ENCODE measurements at regions not wholly inside any gene's neighbourhood (a gene's known extent, or its start where the extent isn't known, plus 50 kb on each side); places are given as distances from the start of the nearest gene placed in this dataset.

- Histone ChIP-seq H3K36me3 (ENCODE audit: insufficient read depth, low read length) (no peaks in the 10 kb centered on the region), H2AFZ (ENCODE audit: low read depth, low read length) (peak overlapping the region; percentile 96), H3K4me3 (ENCODE audit: low read length) (peak overlapping the region; percentile 55), H3K27me3 (ENCODE audit: insufficient read depth, low read length) (no peaks in the 10 kb centered on the region), H3K9me3 (ENCODE audit: low read length) (no peaks in the 10 kb centered on the region), H3K4me1 (ENCODE audit: insufficient read depth, low read length) (peaks cover 10% of the 10 kb centered on the region)
Observed at GRCh38 chr18:34159691-34160185, 65.0 kb downstream of the NOL4 start.

- Histone ChIP-seq H3K9me3 (ENCODE audit: low read length) (no peaks in the 10 kb centered on the region), H3K4me3 (ENCODE audit: low read length) (peak overlapping the region; percentile 55), H3K36me3 (ENCODE audit: insufficient read depth, low read length) (no peaks in the 10 kb centered on the region), H3K27me3 (ENCODE audit: insufficient read depth, low read length) (no peaks in the 10 kb centered on the region), H2AFZ (ENCODE audit: low read depth, low read length) (peak overlapping the region; percentile 96), H3K4me1 (ENCODE audit: insufficient read depth, low read length) (peaks cover 10% of the 10 kb centered on the region)
Observed at GRCh38 chr18:34158881-34159690, 65.6 kb downstream of the NOL4 start.

DNA sequence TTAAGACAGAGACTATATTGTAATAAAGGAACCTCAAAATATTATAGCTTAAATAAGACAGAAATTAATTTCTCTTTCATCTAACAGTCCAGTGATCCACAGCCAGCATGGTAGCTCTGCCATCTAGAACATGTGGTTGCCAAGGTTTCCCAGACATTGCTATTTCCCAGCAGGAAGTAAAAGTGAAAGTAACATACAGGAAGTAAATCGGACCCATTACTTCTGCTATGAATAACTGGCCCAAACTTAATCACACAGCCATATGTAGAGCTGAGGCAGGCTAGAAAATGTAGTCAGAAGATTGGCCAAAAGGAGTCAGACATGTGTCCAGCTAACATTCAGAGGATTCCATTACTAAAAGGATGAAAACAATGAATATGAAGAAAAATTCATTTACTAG lies 71.0 kb downstream of the NOL4 start:
- Histone ChIP-seq H3K4me3 (ENCODE audit: low read length) (no peak overlapping the region), H3K27me3 (ENCODE audit: insufficient read depth, low read length) (no peaks in the 10 kb centered on the region), H3K36me3 (ENCODE audit: insufficient read depth, low read length) (no peaks in the 10 kb centered on the region)

DNA sequence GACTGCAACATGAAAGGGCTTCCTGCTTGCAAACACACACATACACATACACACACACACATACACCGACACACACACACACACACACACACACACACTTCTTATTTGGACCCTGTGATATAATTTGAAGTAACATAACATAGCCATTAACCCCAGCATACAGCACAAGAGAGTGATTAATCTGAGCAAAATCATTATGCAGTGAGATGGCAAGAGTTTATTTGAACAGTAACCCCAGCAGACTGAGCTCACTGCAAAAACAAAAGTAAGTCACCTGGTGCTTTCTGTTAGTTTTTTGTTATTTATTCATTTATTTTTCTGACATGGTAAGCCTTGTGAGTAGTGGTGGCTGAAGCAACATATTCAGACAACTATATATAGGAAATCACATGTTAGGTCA lies 93.7 kb downstream of the NOL4 start:
- no peaks in the 10 kb centered on the region for H3K27me3 ChIP-seq (ENCODE audit: insufficient read depth, low read length)
- no peak overlapping the region for H2AFZ ChIP-seq (ENCODE audit: low read depth, low read length)
- H3K4me1 ChIP-seq (ENCODE audit: insufficient read depth, low read length), result peaks cover 3% of the 10 kb centered on the region
- H3K4me3 ChIP-seq (ENCODE audit: low read length), result no peak overlapping the region
- no peaks in the 10 kb centered on the region for H3K9me3 ChIP-seq (ENCODE audit: low read length)
- H3K36me3 ChIP-seq (ENCODE audit: insufficient read depth, low read length), result no peaks in the 10 kb centered on the region

More for the DNA sequence above, 71.0 kb downstream of the NOL4 start:
- H3K9me3 ChIP-seq (ENCODE audit: low read length), result no peaks in the 10 kb centered on the region
- H2AFZ ChIP-seq (ENCODE audit: low read depth, low read length), result no peak overlapping the region
- peaks cover 1% of the 10 kb centered on the region for H3K4me1 ChIP-seq (ENCODE audit: insufficient read depth, low read length)

GRCh38 chr18:34128436-34128835 lies 96.3 kb downstream of the NOL4 start:
- H3K27me3 ChIP-seq (ENCODE audit: insufficient read depth, low read length), result no peaks in the 10 kb centered on the region
- no peaks in the 10 kb centered on the region for H3K9me3 ChIP-seq (ENCODE audit: low read length)
- H2AFZ ChIP-seq (ENCODE audit: low read depth, low read length), result no peak overlapping the region
- peaks cover 3% of the 10 kb centered on the region for H3K4me1 ChIP-seq (ENCODE audit: insufficient read depth, low read length)
- no peak overlapping the region for H3K4me3 ChIP-seq (ENCODE audit: low read length)
- no peaks in the 10 kb centered on the region for H3K36me3 ChIP-seq (ENCODE audit: insufficient read depth, low read length)

- no peaks in the 10 kb centered on the region for H3K27me3 ChIP-seq (ENCODE audit: insufficient read depth, low read length)
- no peaks in the 10 kb centered on the region for H3K9me3 ChIP-seq (ENCODE audit: low read length)
Observed at GRCh38 chr18:34126121-34126520, 98.6 kb downstream of the NOL4 start.

DNA sequence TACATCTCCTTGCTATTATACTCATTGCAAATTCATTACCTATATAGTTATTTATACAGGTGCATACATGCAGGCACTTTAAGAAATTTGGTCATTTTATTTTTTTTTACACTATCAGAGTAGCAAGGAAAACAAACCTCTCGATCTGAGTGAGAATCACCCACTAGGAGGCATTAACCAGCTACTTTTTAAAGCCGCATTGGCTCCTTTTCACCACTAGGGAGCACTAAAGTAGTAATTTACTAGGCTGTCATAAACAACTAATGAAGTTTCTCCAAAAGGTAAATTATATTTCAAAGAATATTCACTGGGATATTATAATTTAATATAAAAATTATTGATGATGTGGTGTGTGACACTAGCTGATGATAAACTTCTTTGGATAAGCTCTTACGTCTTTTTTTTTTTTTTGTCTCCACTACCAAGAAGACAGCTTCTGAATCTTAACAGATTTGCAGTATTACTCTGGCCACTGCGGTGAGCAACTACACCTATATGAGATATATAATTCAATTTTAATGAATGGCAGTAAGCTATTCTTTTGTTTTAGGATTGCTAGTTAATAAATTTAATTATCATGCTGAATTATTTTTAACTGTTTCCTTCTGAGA lies 101.9 kb downstream of the NOL4 start:
- no peak overlapping the region for H3K4me3 ChIP-seq (ENCODE audit: low read length)
- no peaks in the 10 kb centered on the region for H3K4me1 ChIP-seq (ENCODE audit: insufficient read depth, low read length)
- no peaks in the 10 kb centered on the region for H3K36me3 ChIP-seq (ENCODE audit: insufficient read depth, low read length)
- no peaks in the 10 kb centered on the region for H3K27me3 ChIP-seq (ENCODE audit: insufficient read depth, low read length)
- no peaks in the 10 kb centered on the region for H3K9me3 ChIP-seq (ENCODE audit: low read length)
- H2AFZ ChIP-seq (ENCODE audit: low read depth, low read length), result no peak overlapping the region

More at GRCh38 chr18:34126121-34126520, 98.6 kb downstream of the NOL4 start:
- Histone ChIP-seq H3K4me1 (ENCODE audit: insufficient read depth, low read length) (peaks cover 3% of the 10 kb centered on the region), H3K36me3 (ENCODE audit: insufficient read depth, low read length) (no peaks in the 10 kb centered on the region), H3K4me3 (ENCODE audit: low read length) (no peak overlapping the region), H2AFZ (ENCODE audit: low read depth, low read length) (no peak overlapping the region)

- no peak overlapping the region for H3K4me3 ChIP-seq (ENCODE audit: low read length)
- H3K4me1 ChIP-seq (ENCODE audit: insufficient read depth, low read length), result no peaks in the 10 kb centered on the region
- no peaks in the 10 kb centered on the region for H3K27me3 ChIP-seq (ENCODE audit: insufficient read depth, low read length)
- no peaks in the 10 kb centered on the region for H3K9me3 ChIP-seq (ENCODE audit: low read length)
- H3K36me3 ChIP-seq (ENCODE audit: insufficient read depth, low read length), result no peaks in the 10 kb centered on the region
- H2AFZ ChIP-seq (ENCODE audit: low read depth, low read length), result no peak overlapping the region
Observed at GRCh38 chr18:34121200-34121721, 103.5 kb downstream of the NOL4 start.

DNA sequence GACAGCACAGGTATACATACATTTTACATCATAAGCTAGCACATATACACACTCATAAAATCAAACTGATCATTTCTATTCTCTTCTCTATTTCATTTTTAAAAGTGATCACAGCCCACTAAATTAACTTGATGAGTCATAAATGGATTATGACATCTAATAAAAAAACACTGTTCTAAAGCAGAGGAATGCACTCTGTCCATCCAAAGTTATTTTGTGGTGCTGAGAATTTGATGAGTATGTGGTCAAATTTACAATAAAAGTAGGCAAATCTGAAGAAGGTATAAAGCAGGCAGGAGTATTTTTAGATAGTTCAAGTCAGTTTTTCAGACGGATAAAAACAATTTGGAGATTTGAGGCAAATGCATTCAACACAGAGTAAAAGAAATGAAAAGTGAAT lies 104.4 kb downstream of the NOL4 start:
- Histone ChIP-seq H3K36me3 (ENCODE audit: insufficient read depth, low read length) (no peaks in the 10 kb centered on the region), H3K4me3 (ENCODE audit: low read length) (no peak overlapping the region), H2AFZ (ENCODE audit: low read depth, low read length) (no peak overlapping the region), H3K9me3 (ENCODE audit: low read length) (no peaks in the 10 kb centered on the region), H3K27me3 (ENCODE audit: insufficient read depth, low read length) (no peaks in the 10 kb centered on the region), H3K4me1 (ENCODE audit: insufficient read depth, low read length) (no peaks in the 10 kb centered on the region)

DNA sequence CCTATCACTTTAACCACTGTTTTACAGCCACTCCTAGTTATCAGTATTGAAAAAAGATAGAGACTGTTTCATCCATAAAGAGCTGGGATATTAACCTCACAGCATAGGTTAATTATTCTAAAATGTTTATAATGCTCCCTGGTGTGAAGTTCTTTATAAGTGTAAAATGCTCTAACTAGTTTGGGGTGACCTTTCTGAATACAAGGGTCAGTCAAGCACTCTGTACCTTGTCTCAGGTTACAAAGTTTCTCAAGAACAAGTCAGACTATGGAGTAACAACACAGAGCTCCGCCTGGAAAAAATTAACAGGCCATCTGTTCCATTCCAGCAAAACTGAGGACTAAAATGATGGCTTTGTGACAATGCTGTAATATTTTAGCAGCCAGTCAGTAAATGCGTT lies 107.4 kb downstream of the NOL4 start:
- no peak overlapping the region for H2AFZ ChIP-seq (ENCODE audit: low read depth, low read length)
- H3K36me3 ChIP-seq (ENCODE audit: insufficient read depth, low read length), result no peaks in the 10 kb centered on the region
- no peaks in the 10 kb centered on the region for H3K9me3 ChIP-seq (ENCODE audit: low read length)
- H3K4me1 ChIP-seq (ENCODE audit: insufficient read depth, low read length), result no peaks in the 10 kb centered on the region
- H3K4me3 ChIP-seq (ENCODE audit: low read length), result no peak overlapping the region
- H3K27me3 ChIP-seq (ENCODE audit: insufficient read depth, low read length), result no peaks in the 10 kb centered on the region

- Histone ChIP-seq H3K4me1 (ENCODE audit: insufficient read depth, low read length) (no peaks in the 10 kb centered on the region), H3K36me3 (ENCODE audit: insufficient read depth, low read length) (no peaks in the 10 kb centered on the region), H3K27me3 (ENCODE audit: insufficient read depth, low read length) (no peaks in the 10 kb centered on the region), H2AFZ (ENCODE audit: low read depth, low read length) (no peak overlapping the region), H3K9me3 (ENCODE audit: low read length) (no peaks in the 10 kb centered on the region), H3K4me3 (ENCODE audit: low read length) (no peak overlapping the region)
Observed at GRCh38 chr18:34115409-34116081, 109.2 kb downstream of the NOL4 start.

DNA sequence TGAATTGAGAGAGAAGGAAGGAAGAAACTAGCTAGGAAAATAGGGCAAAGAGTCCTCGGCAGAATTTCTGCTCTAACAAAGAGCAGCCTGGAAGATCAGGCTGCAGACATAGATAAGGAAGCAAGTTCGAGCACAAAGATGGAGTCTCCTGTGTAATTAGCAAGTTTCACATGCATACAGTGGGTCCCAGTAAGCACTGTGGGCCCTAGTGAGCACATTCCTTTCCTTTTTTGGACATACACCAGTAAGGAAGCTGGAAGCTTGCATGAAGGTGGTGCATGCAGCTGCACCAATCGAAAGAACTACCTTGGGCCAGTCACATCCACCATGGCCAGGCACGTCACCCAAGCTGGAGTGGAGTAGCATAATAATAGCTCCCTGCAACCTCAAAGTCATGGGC lies 109.7 kb downstream of the NOL4 start:
- H2AFZ ChIP-seq (ENCODE audit: low read depth, low read length), result no peak overlapping the region
- no peaks in the 10 kb centered on the region for H3K9me3 ChIP-seq (ENCODE audit: low read length)
- no peaks in the 10 kb centered on the region for H3K36me3 ChIP-seq (ENCODE audit: insufficient read depth, low read length)
- H3K27me3 ChIP-seq (ENCODE audit: insufficient read depth, low read length), result no peaks in the 10 kb centered on the region
- H3K4me1 ChIP-seq (ENCODE audit: insufficient read depth, low read length), result no peaks in the 10 kb centered on the region
- H3K4me3 ChIP-seq (ENCODE audit: low read length), result no peak overlapping the region

DNA sequence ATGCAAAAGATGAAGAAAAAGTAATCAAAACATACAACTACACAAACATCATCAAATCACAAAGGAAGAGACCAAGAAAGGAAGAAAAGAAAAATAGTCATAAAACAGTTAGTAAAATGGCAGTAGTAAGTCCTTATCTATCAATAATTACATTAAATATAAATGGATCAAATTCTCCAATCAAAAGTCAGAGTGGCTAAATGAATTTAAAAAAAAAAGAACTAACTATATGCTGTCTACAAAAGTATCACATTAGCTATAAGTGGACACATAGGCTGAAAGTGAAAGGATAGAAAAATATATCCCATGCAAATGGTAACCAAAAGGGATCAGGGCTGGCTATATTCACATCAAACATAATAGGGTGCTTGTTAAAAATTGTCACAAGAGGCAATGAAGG lies 116.5 kb downstream of the NOL4 start:
- Histone ChIP-seq H3K27me3 (ENCODE audit: insufficient read depth, low read length) (no peaks in the 10 kb centered on the region), H3K9me3 (ENCODE audit: low read length) (no peaks in the 10 kb centered on the region), H3K4me1 (ENCODE audit: insufficient read depth, low read length) (no peaks in the 10 kb centered on the region), H3K4me3 (ENCODE audit: low read length) (no peak overlapping the region), H3K36me3 (ENCODE audit: insufficient read depth, low read length) (no peaks in the 10 kb centered on the region), H2AFZ (ENCODE audit: low read depth, low read length) (no peak overlapping the region)

All from neuron (in vitro differentiated cells).